GM23248 (cell line): ENCODE measurements at regions not wholly inside any gene's neighbourhood (a gene's known extent, or its start where the extent isn't known, plus 50 kb on each side); places are given as distances from the start of the nearest gene placed in this dataset.

ENCODE experiments used
- DNase-seq: peaks from one replicate; pipeline ENCODE4 v3.0.0-alpha.2; 2015
- H2AFZ ChIP-seq: fragments of 200-600 bp; sonication (generic); 2 replicates; pipeline ENCODE4 v1.6.1; 2016; ENCODE audit warnings: antibody characterized with exemption
- H3F3A ChIP-seq: fragments of 200-600 bp; sonication (generic); 2 replicates; pipeline ENCODE4 v1.6.1; 2016; ENCODE audit warnings: mild to moderate bottlenecking, antibody characterized with exemption, mixed run types; ENCODE audit not compliant: insufficient read depth
- H3K27ac ChIP-seq: fragments of 200-600 bp; sonication (generic); 2 replicates; pipeline ENCODE4 v1.5.1; 2016; ENCODE audit warnings: mild to moderate bottlenecking
- H3K27me3 ChIP-seq: fragments of 200-600 bp; sonication (generic); replicated peaks from 2 replicates; pipeline ENCODE4 v1.6.1; 2016; ENCODE audit warnings: mild to moderate bottlenecking; ENCODE audit not compliant: insufficient read depth
- H3K36me3 ChIP-seq: fragments of 200-600 bp; sonication (generic); 2 replicates; pipeline ENCODE4 v1.6.1; 2016; ENCODE audit warnings: low read depth, mild to moderate bottlenecking
- H3K4me1 ChIP-seq: fragments of 200-600 bp; sonication (generic); 2 replicates; pipeline ENCODE4 v1.6.1; 2016; ENCODE audit warnings: mild to moderate bottlenecking; ENCODE audit not compliant: insufficient read depth
- H3K4me2 ChIP-seq: fragments of 200-600 bp; sonication (generic); one replicate; pipeline ENCODE4 v1.6.1; 2016; ENCODE audit warnings: mild to moderate bottlenecking; ENCODE audit not compliant: unreplicated experiment
- H3K4me3 ChIP-seq: fragments of 200-600 bp; sonication (generic); 2 replicates; pipeline ENCODE4 v1.5.1; 2016; ENCODE audit warnings: mild to moderate bottlenecking
- H3K79me2 ChIP-seq: fragments of 200-600 bp; sonication (generic); 2 replicates; pipeline ENCODE4 v1.6.1; 2016; ENCODE audit warnings: mild to moderate bottlenecking; ENCODE audit not compliant: insufficient read depth
- H3K9ac ChIP-seq: fragments of 200-600 bp; sonication (generic); 2 replicates; pipeline ENCODE4 v1.6.1; 2016; ENCODE audit warnings: mild to moderate bottlenecking
- H3K9me2 ChIP-seq: fragments of 200-600 bp; sonication (generic); 2 replicates; pipeline ENCODE4 v1.6.1; 2016; ENCODE audit warnings: mixed run types, mild to moderate bottlenecking, moderate library complexity; ENCODE audit not compliant: insufficient read depth
- H3K9me3 ChIP-seq: fragments of 200-600 bp; sonication (generic); one replicate; pipeline ENCODE4 v1.6.1; 2017; ENCODE audit warnings: low read depth
- H4K20me1 ChIP-seq: fragments of 200-600 bp; sonication (generic); 2 replicates; pipeline ENCODE4 v1.6.0; 2016; ENCODE audit not compliant: insufficient read depth
- EZH2 ChIP-seq: fragments of 200-600 bp; sonication (generic); IDR thresholded peaks from 2 replicates; pipeline ENCODE4 v1.6.1; 2018; ENCODE audit warnings: antibody characterized with exemption, mild to moderate bottlenecking; ENCODE audit not compliant: insufficient read depth, poor library complexity, severe bottlenecking
- EZH2phosphoT487 ChIP-seq: fragments of 200-600 bp; sonication (generic); IDR thresholded peaks from 2 replicates; pipeline ENCODE4 v1.6.1; 2018; ENCODE audit warnings: antibody characterized with exemption, moderate library complexity, mild to moderate bottlenecking, low read depth; ENCODE audit not compliant: insufficient read depth
- WGBS, 2 experiments: methylation state at CpG; one replicate each; pipeline ENCODE4 v1.1.6; 2015 to 2017; ENCODE audit warnings: low lambda C conversion rate in 2 of 2, low coverage in 1 of 2; ENCODE audit errors: missing lambda C conversion rate in 2 of 2; 5-methylcytosine and 5-hydroxymethylcytosine counted together
- in situ Hi-C: fragments of 300-500 bp; cut with MboI; formaldehyde crosslinking; loops from 2 replicates; pipeline ENCODE4 v1.15.0; 2020

DNA sequence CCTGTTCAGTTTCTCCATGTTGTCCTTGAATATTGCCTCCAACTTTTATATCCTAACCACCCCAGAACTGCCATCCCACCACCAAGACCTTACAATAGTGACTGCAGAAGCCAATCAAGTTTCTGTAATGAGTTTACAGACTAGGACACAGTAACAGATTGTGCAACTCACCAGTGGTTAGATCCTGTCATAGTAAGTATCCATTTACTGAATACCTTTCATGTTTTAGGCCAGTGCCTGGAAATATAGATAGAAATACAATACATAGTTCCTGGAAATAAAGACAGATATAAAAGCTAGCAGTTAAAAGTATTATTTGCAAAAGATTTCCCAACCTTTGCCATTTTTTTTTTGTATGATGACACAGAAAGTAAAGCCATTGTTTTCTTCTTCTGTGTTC, 471.8 kb upstream of the BTBD3 start:
- no peak overlapping the region for H3K9ac ChIP-seq
- H3K9me3 ChIP-seq, result no peaks in the 10 kb centered on the region
- no peak overlapping the region for H2AFZ ChIP-seq
- no peak overlapping the region for H3K27ac ChIP-seq
- peaks cover 11% of the 10 kb centered on the region; the same call in 1 of the 2 replicates for H3F3A ChIP-seq
- no peaks in the 10 kb centered on the region for H3K79me2 ChIP-seq
- in situ Hi-C loops, result no loop called here
- peaks cover 8% of the 10 kb centered on the region; the same call in 1 of the 2 replicates for H3K4me1 ChIP-seq
- H3K36me3 ChIP-seq, result no peaks in the 10 kb centered on the region
- no peak overlapping the region for H3K4me2 ChIP-seq
- TF ChIP-seq EZH2phosphoT487 (no peak), EZH2 (no peak)
- peak; percentile 38 for DNase-seq
- H3K27me3 ChIP-seq, result no peaks in the 10 kb centered on the region
- no peaks in the 10 kb centered on the region for H3K9me2 ChIP-seq
- no peaks in the 10 kb centered on the region for H4K20me1 ChIP-seq
- H3K4me3 ChIP-seq, result no peak overlapping the region

DNA sequence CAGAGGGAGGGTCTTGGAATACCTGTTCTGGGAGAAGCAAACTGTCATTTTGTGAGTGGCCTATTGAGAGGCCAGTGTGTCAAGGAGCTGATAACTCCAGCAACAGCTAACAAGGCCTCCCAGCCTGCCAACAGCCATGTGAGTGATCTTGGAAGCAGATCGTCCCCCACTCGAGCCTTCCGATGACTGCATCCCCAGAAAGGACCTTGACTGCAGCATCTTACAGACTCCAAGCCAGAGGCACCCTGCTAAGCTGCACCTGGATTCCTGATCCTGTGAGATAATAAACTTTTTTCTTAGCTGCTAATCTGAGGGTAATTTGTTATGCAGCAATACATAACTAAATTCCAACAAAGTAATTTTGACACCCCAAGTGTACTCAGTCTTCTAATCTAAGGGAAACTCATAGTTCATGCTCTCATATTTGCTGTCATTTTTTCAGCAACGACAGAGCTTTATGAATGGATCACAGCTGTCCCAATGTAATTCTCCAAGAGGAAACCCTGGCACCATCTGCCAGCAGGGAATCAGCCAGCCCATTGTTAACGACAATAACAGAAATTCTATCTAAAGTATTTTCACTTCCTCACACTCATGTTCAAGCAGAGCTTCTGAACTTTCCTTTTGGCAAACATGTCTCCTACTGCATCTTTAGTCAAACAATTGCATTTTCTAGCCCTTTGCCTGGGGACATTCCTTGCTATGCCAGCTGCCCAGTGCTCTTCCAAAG, 470.2 kb upstream of the BTBD3 start:
- WGBS, 2 experiments, result 18 to 20% methylated on average over 5 of the region's 5 CpGs
- TF ChIP-seq EZH2 (no peak), EZH2phosphoT487 (no peak)
- Histone ChIP-seq H3K27me3 (no peaks in the 10 kb centered on the region), H3K9ac (no peak overlapping the region), H3K9me2 (no peaks in the 10 kb centered on the region), H3K4me3 (no peak overlapping the region), H4K20me1 (no peaks in the 10 kb centered on the region), H2AFZ (no peak overlapping the region), H3K36me3 (no peaks in the 10 kb centered on the region), H3K4me1 (peaks cover 17% of the 10 kb centered on the region), H3F3A (peaks cover 11% of the 10 kb centered on the region; the same call in 1 of the 2 replicates), H3K27ac (no peak overlapping the region), H3K79me2 (no peaks in the 10 kb centered on the region), H3K4me2 (no peak overlapping the region), H3K9me3 (no peaks in the 10 kb centered on the region)
- in situ Hi-C loops, result no loop called here
- no peak for DNase-seq

DNA sequence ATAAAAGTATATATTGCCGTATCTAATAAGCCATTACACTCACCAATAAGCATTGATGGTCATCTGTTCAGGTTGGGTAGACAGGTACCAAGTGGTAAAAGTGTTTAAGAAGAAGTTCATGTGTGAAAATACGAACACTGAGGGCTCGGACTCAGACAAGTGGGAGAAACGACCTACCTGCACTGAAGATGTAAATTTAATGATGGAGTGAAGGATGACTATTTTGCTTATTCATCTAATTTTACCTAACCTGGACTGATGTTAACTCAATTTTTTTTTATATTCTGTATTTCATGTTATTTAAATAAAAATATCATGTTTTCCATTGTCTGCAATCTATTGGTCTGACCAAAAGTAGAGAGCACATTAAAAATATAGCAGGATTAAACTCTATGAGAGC, 469.1 kb upstream of the BTBD3 start:
- in situ Hi-C loops, result no loop called here
- H3K9ac ChIP-seq, result no peak overlapping the region
- no peaks in the 10 kb centered on the region for H3K79me2 ChIP-seq
- no peak overlapping the region for H2AFZ ChIP-seq
- H3F3A ChIP-seq, result peaks cover 15% of the 10 kb centered on the region; the same call in 1 of the 2 replicates
- H3K9me3 ChIP-seq, result no peaks in the 10 kb centered on the region
- H3K27ac ChIP-seq, result no peak overlapping the region
- H3K4me3 ChIP-seq, result no peak overlapping the region
- H3K4me1 ChIP-seq, result peaks cover 27% of the 10 kb centered on the region
- 86 to 92% methylated on average over 4 of the region's 4 CpGs for WGBS, 2 experiments
- no peaks in the 10 kb centered on the region for H4K20me1 ChIP-seq
- no peaks in the 10 kb centered on the region for H3K27me3 ChIP-seq
- H3K4me2 ChIP-seq, result no peak overlapping the region
- no peaks in the 10 kb centered on the region for H3K36me3 ChIP-seq
- no peak for TF ChIP-seq EZH2phosphoT487
- TF ChIP-seq EZH2, result no peak
- DNase-seq, result no peak
- H3K9me2 ChIP-seq, result no peaks in the 10 kb centered on the region

DNA sequence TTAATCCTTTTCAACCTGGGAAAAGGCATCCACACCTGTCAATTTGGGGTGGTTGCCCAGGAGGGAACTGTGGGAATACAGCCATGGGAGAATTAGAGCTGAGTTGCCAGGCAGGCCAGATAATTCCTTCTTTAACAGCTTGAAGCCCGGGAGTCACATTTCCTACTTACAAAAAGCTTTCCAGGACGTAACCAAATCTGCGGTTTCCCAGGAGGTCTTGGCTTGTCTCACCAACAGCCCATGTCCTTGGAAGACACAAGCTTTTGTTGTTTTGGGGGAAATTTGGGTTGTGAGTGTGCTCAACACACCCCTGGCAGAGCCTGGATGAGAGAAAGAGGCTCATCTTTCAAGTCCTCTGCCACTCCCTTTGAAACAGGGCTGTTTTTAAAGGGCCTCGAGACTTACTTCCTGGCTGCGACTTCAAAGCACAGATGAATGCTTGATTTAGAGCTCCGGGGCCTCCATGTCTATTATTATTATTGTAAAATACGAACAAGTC, 465.9 kb upstream of the BTBD3 start:
- no peaks in the 10 kb centered on the region for H4K20me1 ChIP-seq
- H3K9me3 ChIP-seq, result no peaks in the 10 kb centered on the region
- peak overlapping the region; percentile 26 for H3K4me2 ChIP-seq
- no peaks in the 10 kb centered on the region for H3K27me3 ChIP-seq
- 18 to 21% methylated on average over 7 of the region's 7 CpGs for WGBS, 2 experiments
- H3K36me3 ChIP-seq, result no peaks in the 10 kb centered on the region
- in situ Hi-C loops, result no loop called here
- H3F3A ChIP-seq, result peaks cover 19% of the 10 kb centered on the region
- H3K9me2 ChIP-seq, result no peaks in the 10 kb centered on the region
- no peak overlapping the region for H3K27ac ChIP-seq
- H2AFZ ChIP-seq, result peak overlapping the region; percentile 77
- no peak overlapping the region for H3K4me3 ChIP-seq
- DNase-seq, result no peak
- TF ChIP-seq EZH2phosphoT487, result no peak
- no peak for TF ChIP-seq EZH2
- no peaks in the 10 kb centered on the region for H3K79me2 ChIP-seq
- peaks cover 43% of the 10 kb centered on the region for H3K4me1 ChIP-seq
- no peak overlapping the region for H3K9ac ChIP-seq
